ENCODE measurements at regions not wholly inside any gene's neighbourhood (a gene's known extent, or its start where the extent isn't known, plus 50 kb on each side); places are given as distances from the start of the nearest gene placed in this dataset.
"Not testable (repeated sequence)": the region's sequence is repeated elsewhere in the genome, so short reads cannot be mapped to it uniquely, and the experiment has no call there.

DNA sequence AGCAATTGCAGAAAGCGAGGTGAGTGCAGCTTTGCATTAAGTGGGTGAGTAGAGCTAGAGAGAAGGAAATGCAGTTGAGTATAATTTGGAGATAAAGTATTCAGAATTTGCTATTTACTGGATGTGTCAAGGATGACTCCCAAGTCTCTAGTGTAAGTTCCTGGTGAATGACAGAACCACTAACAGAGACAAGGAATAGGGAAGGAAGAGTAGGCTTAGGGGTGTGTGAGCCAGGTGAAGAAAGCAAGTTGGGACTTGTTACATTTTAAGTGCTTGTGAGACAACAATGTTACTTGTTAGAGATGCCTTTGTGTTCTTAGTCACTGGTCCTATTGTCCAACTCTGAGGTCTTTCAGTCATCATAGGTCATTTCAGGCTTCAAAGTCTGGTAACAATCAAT lies 70.8 kb downstream of the TBC1D26 start:
- FAIRE-seq, result peak; percentile 88

DNA sequence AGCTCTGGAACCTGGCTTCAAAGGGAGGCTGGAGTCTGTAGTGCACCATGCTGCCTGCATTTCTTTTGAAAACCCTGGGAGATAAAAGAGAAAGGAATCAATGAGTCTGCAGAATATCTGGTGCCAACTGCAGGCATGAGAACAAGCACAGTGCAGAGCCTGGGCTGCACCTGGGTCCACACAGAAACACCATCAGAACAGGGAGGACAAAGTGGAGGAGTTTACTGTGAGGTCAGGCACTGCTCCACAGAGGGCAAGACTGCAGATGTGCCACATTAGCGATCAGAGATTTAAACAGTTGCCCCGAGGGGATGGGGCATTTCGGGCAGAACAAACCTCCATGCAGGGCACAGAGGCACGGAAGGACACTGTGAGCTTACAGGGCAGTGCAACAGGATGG lies 74.7 kb downstream of the TBC1D26 start:
- H3K4me1 ChIP-seq (ENCODE audit: control insufficient read depth, extremely low read depth, insufficient read depth, low read length); H3K9me1 ChIP-seq (ENCODE audit: control insufficient read depth, extremely low read depth, insufficient read depth, low read length); H2AFZ ChIP-seq (ENCODE audit: control insufficient read depth, low read length); H3K9ac ChIP-seq (ENCODE audit: control insufficient read depth, extremely low read depth, insufficient read depth, low read length); H3K9me3 ChIP-seq (ENCODE audit: control insufficient read depth, low read depth, low read length); dilution Hi-C loops (cut with MboI; ENCODE audit: extremely low pct_ligation_motif_present, low sequenced_read_pairs); DNase-seq (ENCODE audit: low read depth, low spot score); H3K4me2 ChIP-seq (ENCODE audit: control insufficient read depth, extremely low read depth, insufficient read depth, low read depth, low read length); H4K20me1 ChIP-seq (ENCODE audit: control insufficient read depth, extremely low read depth, insufficient read depth, low read length); H3K4me3 ChIP-seq (ENCODE audit: control insufficient read depth in 2 of 3, extremely low read depth in 1 of 3, insufficient read depth in 2 of 3, low read depth in 1 of 3, low read length in 3 of 3); H3K27me3 ChIP-seq (ENCODE audit: control insufficient read depth, extremely low read depth, insufficient read depth, low read length); H3K27ac ChIP-seq (ENCODE audit: control insufficient read depth, insufficient read depth, low read length); H3K79me2 ChIP-seq (ENCODE audit: control insufficient read depth, insufficient read depth, low read length); H3K36me3 ChIP-seq (ENCODE audit: control insufficient read depth in 2 of 2, extremely low read depth in 1 of 2, insufficient read depth in 2 of 2, low read length in 2 of 2): not testable (repeated sequence)
- peak; percentile 39 for FAIRE-seq

More for the DNA sequence above, 70.8 kb downstream of the TBC1D26 start:
- H3K4me1 ChIP-seq (ENCODE audit: control insufficient read depth, extremely low read depth, insufficient read depth, low read length); dilution Hi-C loops (cut with MboI; ENCODE audit: extremely low pct_ligation_motif_present, low sequenced_read_pairs); H3K4me3 ChIP-seq (ENCODE audit: control insufficient read depth in 2 of 3, extremely low read depth in 1 of 3, insufficient read depth in 2 of 3, low read depth in 1 of 3, low read length in 3 of 3); DNase-seq (ENCODE audit: low read depth, low spot score); H3K4me2 ChIP-seq (ENCODE audit: control insufficient read depth, extremely low read depth, insufficient read depth, low read depth, low read length); H3K79me2 ChIP-seq (ENCODE audit: control insufficient read depth, insufficient read depth, low read length); H3K27ac ChIP-seq (ENCODE audit: control insufficient read depth, insufficient read depth, low read length); H2AFZ ChIP-seq (ENCODE audit: control insufficient read depth, low read length); H3K36me3 ChIP-seq (ENCODE audit: control insufficient read depth in 2 of 2, extremely low read depth in 1 of 2, insufficient read depth in 2 of 2, low read length in 2 of 2); H3K9me1 ChIP-seq (ENCODE audit: control insufficient read depth, extremely low read depth, insufficient read depth, low read length); H4K20me1 ChIP-seq (ENCODE audit: control insufficient read depth, extremely low read depth, insufficient read depth, low read length); H3K9me3 ChIP-seq (ENCODE audit: control insufficient read depth, low read depth, low read length); H3K9ac ChIP-seq (ENCODE audit: control insufficient read depth, extremely low read depth, insufficient read depth, low read length); H3K27me3 ChIP-seq (ENCODE audit: control insufficient read depth, extremely low read depth, insufficient read depth, low read length): not testable (repeated sequence)

DNA sequence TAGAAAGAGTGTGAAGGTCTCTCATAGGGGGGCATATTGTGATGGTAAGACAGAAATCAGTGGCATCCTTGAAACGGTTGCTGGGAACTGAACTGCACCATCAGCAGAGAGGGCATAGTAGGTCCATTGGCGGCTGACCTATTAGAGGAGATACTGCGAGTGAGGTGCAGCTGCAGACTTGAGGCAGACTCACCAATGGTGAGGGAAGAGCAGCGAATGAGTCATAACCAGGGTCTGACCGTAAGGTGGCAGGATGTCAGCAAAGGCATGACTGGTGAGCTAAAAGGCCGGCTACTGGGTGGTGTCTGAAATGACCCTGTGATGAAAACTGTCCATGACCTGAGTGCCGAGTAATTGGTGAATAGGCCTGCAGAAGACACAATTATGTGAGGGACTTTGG lies 81.3 kb downstream of the TBC1D26 start:
- H4K20me1 ChIP-seq (ENCODE audit: control insufficient read depth, extremely low read depth, insufficient read depth, low read length); FAIRE-seq; H3K4me1 ChIP-seq (ENCODE audit: control insufficient read depth, extremely low read depth, insufficient read depth, low read length); H3K4me3 ChIP-seq (ENCODE audit: control insufficient read depth in 2 of 3, extremely low read depth in 1 of 3, insufficient read depth in 2 of 3, low read depth in 1 of 3, low read length in 3 of 3); H3K79me2 ChIP-seq (ENCODE audit: control insufficient read depth, insufficient read depth, low read length); H3K27me3 ChIP-seq (ENCODE audit: control insufficient read depth, extremely low read depth, insufficient read depth, low read length); H3K9me3 ChIP-seq (ENCODE audit: control insufficient read depth, low read depth, low read length); H3K36me3 ChIP-seq (ENCODE audit: control insufficient read depth in 2 of 2, extremely low read depth in 1 of 2, insufficient read depth in 2 of 2, low read length in 2 of 2); DNase-seq (ENCODE audit: low read depth, low spot score); dilution Hi-C loops (cut with MboI; ENCODE audit: extremely low pct_ligation_motif_present, low sequenced_read_pairs); H3K4me2 ChIP-seq (ENCODE audit: control insufficient read depth, extremely low read depth, insufficient read depth, low read depth, low read length); H3K9ac ChIP-seq (ENCODE audit: control insufficient read depth, extremely low read depth, insufficient read depth, low read length); H3K27ac ChIP-seq (ENCODE audit: control insufficient read depth, insufficient read depth, low read length); H3K9me1 ChIP-seq (ENCODE audit: control insufficient read depth, extremely low read depth, insufficient read depth, low read length); H2AFZ ChIP-seq (ENCODE audit: control insufficient read depth, low read length): not testable (repeated sequence)

DNA sequence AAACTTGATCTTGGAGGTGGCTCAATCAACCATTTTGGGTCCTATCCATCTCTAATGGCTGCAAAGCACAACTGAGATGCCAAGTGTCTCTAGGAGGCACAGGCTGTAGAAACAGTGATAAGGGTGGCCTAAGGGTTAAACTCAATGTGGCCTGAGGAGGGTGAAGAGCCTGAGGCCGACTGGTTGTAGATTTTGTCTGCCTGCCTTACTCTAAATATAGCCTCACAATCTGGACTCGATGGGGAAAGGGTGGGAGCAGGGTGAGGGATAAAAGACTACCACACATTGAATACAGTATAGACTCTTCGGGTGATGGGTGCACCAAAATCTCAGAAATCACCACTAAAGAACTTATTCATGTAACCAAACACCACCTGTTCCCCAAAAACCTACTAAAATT lies 81.9 kb downstream of the TBC1D26 start:
- H3K36me3 ChIP-seq (ENCODE audit: control insufficient read depth in 2 of 2, extremely low read depth in 1 of 2, insufficient read depth in 2 of 2, low read length in 2 of 2); FAIRE-seq; H4K20me1 ChIP-seq (ENCODE audit: control insufficient read depth, extremely low read depth, insufficient read depth, low read length); H3K9ac ChIP-seq (ENCODE audit: control insufficient read depth, extremely low read depth, insufficient read depth, low read length); H3K79me2 ChIP-seq (ENCODE audit: control insufficient read depth, insufficient read depth, low read length); H3K9me1 ChIP-seq (ENCODE audit: control insufficient read depth, extremely low read depth, insufficient read depth, low read length); H3K4me2 ChIP-seq (ENCODE audit: control insufficient read depth, extremely low read depth, insufficient read depth, low read depth, low read length); H3K4me3 ChIP-seq (ENCODE audit: control insufficient read depth in 2 of 3, extremely low read depth in 1 of 3, insufficient read depth in 2 of 3, low read depth in 1 of 3, low read length in 3 of 3); H3K27ac ChIP-seq (ENCODE audit: control insufficient read depth, insufficient read depth, low read length); H2AFZ ChIP-seq (ENCODE audit: control insufficient read depth, low read length); H3K9me3 ChIP-seq (ENCODE audit: control insufficient read depth, low read depth, low read length); H3K27me3 ChIP-seq (ENCODE audit: control insufficient read depth, extremely low read depth, insufficient read depth, low read length); H3K4me1 ChIP-seq (ENCODE audit: control insufficient read depth, extremely low read depth, insufficient read depth, low read length); DNase-seq (ENCODE audit: low read depth, low spot score); dilution Hi-C loops (cut with MboI; ENCODE audit: extremely low pct_ligation_motif_present, low sequenced_read_pairs): not testable (repeated sequence)

DNA sequence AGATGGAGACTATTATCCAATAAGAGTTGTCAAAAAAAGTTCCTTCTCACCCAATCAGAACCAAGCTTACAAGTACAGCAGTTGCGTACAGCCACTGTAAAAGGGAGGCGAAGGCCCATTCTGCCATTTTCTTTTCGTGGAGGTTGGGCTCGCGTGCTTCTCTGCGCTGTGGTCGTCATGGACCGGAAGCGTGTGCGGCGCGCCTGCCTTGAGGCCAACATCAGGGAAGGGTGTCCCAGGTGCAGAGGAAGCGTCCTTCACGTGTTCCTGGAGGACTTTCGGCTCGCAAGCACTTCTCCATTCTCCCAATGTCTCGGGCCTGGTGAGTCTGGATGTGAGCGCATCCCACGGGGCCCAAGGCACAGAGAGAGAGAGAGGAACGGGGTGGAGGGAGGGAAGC lies 85.8 kb downstream of the TBC1D26 start:
- H3K36me3 ChIP-seq (ENCODE audit: control insufficient read depth in 2 of 2, extremely low read depth in 1 of 2, insufficient read depth in 2 of 2, low read length in 2 of 2); FAIRE-seq; H3K4me3 ChIP-seq (ENCODE audit: control insufficient read depth in 2 of 3, extremely low read depth in 1 of 3, insufficient read depth in 2 of 3, low read depth in 1 of 3, low read length in 3 of 3); H3K9me3 ChIP-seq (ENCODE audit: control insufficient read depth, low read depth, low read length); H3K27me3 ChIP-seq (ENCODE audit: control insufficient read depth, extremely low read depth, insufficient read depth, low read length); dilution Hi-C loops (cut with MboI; ENCODE audit: extremely low pct_ligation_motif_present, low sequenced_read_pairs); H4K20me1 ChIP-seq (ENCODE audit: control insufficient read depth, extremely low read depth, insufficient read depth, low read length); H3K27ac ChIP-seq (ENCODE audit: control insufficient read depth, insufficient read depth, low read length); H3K9me1 ChIP-seq (ENCODE audit: control insufficient read depth, extremely low read depth, insufficient read depth, low read length); H3K4me1 ChIP-seq (ENCODE audit: control insufficient read depth, extremely low read depth, insufficient read depth, low read length); DNase-seq (ENCODE audit: low read depth, low spot score); H3K4me2 ChIP-seq (ENCODE audit: control insufficient read depth, extremely low read depth, insufficient read depth, low read depth, low read length); H3K79me2 ChIP-seq (ENCODE audit: control insufficient read depth, insufficient read depth, low read length); H3K9ac ChIP-seq (ENCODE audit: control insufficient read depth, extremely low read depth, insufficient read depth, low read length); H2AFZ ChIP-seq (ENCODE audit: control insufficient read depth, low read length): not testable (repeated sequence)
